HCT116 (cell line): ENCODE measurements at regions not wholly inside any gene's neighbourhood (a gene's known extent, or its start where the extent isn't known, plus 50 kb on each side); places are given as distances from the start of the nearest gene placed in this dataset.

ENCODE experiments used
- ATAC-seq: fragments of 200-7000 bp; cut with Tn5 transposase; 2 replicates; pipeline ENCODE4 v1.9.1; 2020; ENCODE audit warnings: mild to moderate bottlenecking, moderate library complexity
- BruUV-seq: library from RNA; stranded (reverse); fragments of 400-500 nt; replicated peaks from 2 replicates; lab custom pipeline; 2021; lab: Mats Ljungman, UMichigan
- CTCF ChIA-PET: fragments of 300-600 bp; sonication (Branson Sonifier 250); formaldehyde crosslinking; loops from one replicate; lab custom pipeline; 2021; ENCODE audit warnings: antibody characterized with exemption; lab: Charles Lee
- POLR2A ChIA-PET: fragments of 300-600, 350-600 bp; sonication (Branson Sonifier 250); formaldehyde crosslinking; loops from one replicate; lab custom pipeline; 2021; ENCODE audit warnings: antibody characterized with exemption; lab: Charles Lee
- RAD21 ChIA-PET, 2 experiments: fragments of 300-600 bp; sonication (Branson Sonifier 250); formaldehyde crosslinking; loops; one replicate each; lab custom pipeline; 2023; ENCODE audit warnings: low total read pairs in 2 of 2; ENCODE audit not compliant: uncharacterized antibody in 2 of 2, unreplicated experiment in 2 of 2, low non-redundant PET in 1 of 2; lab: Charles Lee
- DNase-seq: peaks from one replicate; pipeline ENCODE4 v3.0.0-alpha.2; 2010; ENCODE audit warnings: low read depth, low spot score
- H2AFZ ChIP-seq: fragments of 200-600 bp; shearing (Covaris generic), sonication (generic); 2 replicates; pipeline ENCODE4 v1.6.1; 2017; ENCODE audit warnings: low read depth, mixed run types, mixed read lengths, antibody characterized with exemption, low read length; ENCODE audit not compliant: poor library complexity, severe bottlenecking
- H3K27ac ChIP-seq: 2 replicates; pipeline ENCODE4 v1.5.1; 2012; ENCODE audit warnings: low read depth, low read length
- H3K27me3 ChIP-seq: fragments of 200-600 bp; sonication (generic); 2 replicates; pipeline ENCODE4 v1.6.1; 2016; ENCODE audit warnings: mixed run types, low read length, mixed read lengths; ENCODE audit not compliant: insufficient read depth
- H3K36me3 ChIP-seq, 2 experiments: fragments of 200-500 bp in 1 of 2; fragments of 200-600 bp in 1 of 2; sonication (Bioruptor generic) in 1 of 2; sonication (generic) in 1 of 2; 2 replicates each; pipeline versions ENCODE4 v1.5.1 to v1.6.1; 2014 to 2016; ENCODE audit warnings: low read length in 2 of 2, inconsistent platforms in 1 of 2, mixed read lengths in 1 of 2, mixed run types in 1 of 2; ENCODE audit not compliant: insufficient read depth in 2 of 2, control insufficient read depth in 1 of 2
- H3K4me1 ChIP-seq, 2 experiments: fragments of 200-600 bp in 1 of 2; sonication (generic) in 1 of 2; 2 replicates each; pipeline versions ENCODE4 v1.5.1 to v1.6.1; 2012 to 2017; ENCODE audit warnings: low read length in 2 of 2, inconsistent platforms in 1 of 2, mild to moderate bottlenecking in 1 of 2, mixed read lengths in 1 of 2, mixed run types in 1 of 2, moderate library complexity in 1 of 2; ENCODE audit not compliant: insufficient read depth in 2 of 2, control insufficient read depth in 1 of 2
- H3K4me2 ChIP-seq: fragments of 200-600 bp; sonication (generic); 2 replicates; pipeline ENCODE4 v1.6.1; 2017; ENCODE audit warnings: mixed run types, low read length, mixed read lengths
- H3K4me3 ChIP-seq, 2 experiments: fragments of 200-600 bp in 1 of 2; sonication (generic) in 1 of 2; replicated peaks in 1 of 2; 2 replicates each; pipeline ENCODE4 v1.5.1; 2011 to 2016; ENCODE audit warnings: low read length in 2 of 2, control low read depth in 1 of 2, low read depth in 1 of 2, mild to moderate bottlenecking in 1 of 2, mixed read lengths in 1 of 2, mixed run types in 1 of 2
- H3K79me2 ChIP-seq: fragments of 200-600 bp; sonication (generic); 2 replicates; pipeline ENCODE4 v1.6.1; 2017; ENCODE audit warnings: mild to moderate bottlenecking, mixed run types, low read length, moderate library complexity, mixed read lengths; ENCODE audit not compliant: insufficient read depth
- H3K9ac ChIP-seq: fragments of 200-600 bp; sonication (generic); 2 replicates; pipeline ENCODE4 v1.6.1; 2016; ENCODE audit warnings: low read length, mixed read lengths
- H3K9me2 ChIP-seq: fragments of 200-600 bp; sonication (generic), shearing (Covaris generic); 2 replicates; pipeline ENCODE4 v1.6.1; 2017; ENCODE audit warnings: mixed run types, mild to moderate bottlenecking, moderate library complexity; ENCODE audit not compliant: insufficient read depth
- H3K9me3 ChIP-seq, 2 experiments: fragments of 200-500 bp in 1 of 2; fragments of 200-600 bp in 1 of 2; sonication (Bioruptor generic) in 1 of 2; sonication (generic) in 1 of 2; 2 replicates each; pipeline ENCODE4 v1.6.1; 2014 to 2017; ENCODE audit warnings: low read length in 2 of 2, mixed read lengths in 2 of 2, inconsistent platforms in 1 of 2, low read depth in 1 of 2, mild to moderate bottlenecking in 1 of 2, mixed run types in 1 of 2, moderate library complexity in 1 of 2; ENCODE audit not compliant: control insufficient read depth in 1 of 2, insufficient read depth in 1 of 2
- H4K20me1 ChIP-seq: fragments of 200-600 bp; sonication (generic), shearing (Covaris generic); 2 replicates; pipeline ENCODE4 v1.6.1; 2017; ENCODE audit warnings: mixed run types, mild to moderate bottlenecking, moderate library complexity; ENCODE audit not compliant: insufficient read depth
- CBX3 ChIP-seq: IDR thresholded peaks from 2 replicates; pipeline ENCODE4 v1.6.1; 2012; ENCODE audit warnings: low read depth
- CEBPB ChIP-seq: IDR thresholded peaks from 2 replicates; pipeline ENCODE4 v1.6.1; 2012; ENCODE audit warnings: low read depth
- EGR1 ChIP-seq: IDR thresholded peaks from 2 replicates; pipeline ENCODE4 v1.6.1; 2012; ENCODE audit warnings: low read depth
- EZH2phosphoT487 ChIP-seq: fragments of 200-600 bp; IDR thresholded peaks from 2 replicates; pipeline ENCODE4 v1.6.1; 2018; ENCODE audit warnings: antibody characterized with exemption, borderline replicate concordance
- POLR2A ChIP-seq: IDR thresholded peaks from 2 replicates; pipeline ENCODE4 v1.7.0; 2011; ENCODE audit warnings: borderline replicate concordance; ENCODE audit not compliant: insufficient read depth, insufficient read length; ENCODE audit errors: extremely low read depth
- POLR2AphosphoS5 ChIP-seq: IDR thresholded peaks from 2 replicates; pipeline ENCODE4 v1.6.1; 2011; ENCODE audit warnings: mild to moderate bottlenecking, low read depth, low read length, moderate library complexity
- SIN3A ChIP-seq: IDR thresholded peaks from 2 replicates; pipeline ENCODE4 v1.6.1; 2012; ENCODE audit warnings: low read depth
- SP1 ChIP-seq: IDR thresholded peaks from 2 replicates; pipeline ENCODE4 v1.6.1; 2012; ENCODE audit warnings: low read depth
- SRF ChIP-seq: IDR thresholded peaks from 2 replicates; pipeline ENCODE4 v1.6.1; 2012; ENCODE audit warnings: low read depth
- TCF7L2 ChIP-seq: IDR thresholded peaks from 2 replicates; pipeline ENCODE4 v1.7.0; 2011; ENCODE audit warnings: borderline replicate concordance, inconsistent platforms; ENCODE audit not compliant: insufficient read depth, insufficient read length; ENCODE audit errors: extremely low read depth
- ZFX ChIP-seq: fragments of 450-650 bp; IDR thresholded peaks from 2 replicates; pipeline ENCODE4 v1.6.1; 2017
- ZNF274 ChIP-seq: fragments of 200-500 bp; sonication (Bioruptor generic); IDR thresholded peaks from 2 replicates; pipeline ENCODE4 v1.6.1; 2014; ENCODE audit warnings: mild to moderate bottlenecking, low read depth, low read length, inconsistent platforms
- intact Hi-C: fragments of 100-400 bp; cut with micrococcal nuclease; formaldehyde crosslinking; loops from 2 replicates; pipeline ENCODE4 v1.10.0; 2022
- TF ChIP-seq, protein P1 (sequence below): IDR thresholded peaks from 2 replicates; pipeline ENCODE4 v1.6.1; 2011; ENCODE audit warnings: mild to moderate bottlenecking, low read length, moderate library complexity; ENCODE audit not compliant: insufficient replicate concordance; ENCODE audit errors: extremely low read depth
- TF ChIP-seq, protein P2 (sequence below): IDR thresholded peaks from 2 replicates; pipeline ENCODE4 v1.6.1; 2012

GRCh38 chr4:110275871-110276270 is 77.5 kb upstream of the ELOVL6 start:
- no peaks in the 10 kb centered on the region for H3K9me3 ChIP-seq
- no peak for DNase-seq
- POLR2A ChIA-PET = no interaction called here
- no peaks in the 10 kb centered on the region for H3K36me3 ChIP-seq
- BruUV-seq = no TSS peak
- no peak for ATAC-seq
- no peak overlapping the region for H3K27ac ChIP-seq
- H3K9me2 ChIP-seq = no peaks in the 10 kb centered on the region
- H3K4me2 ChIP-seq = no peak overlapping the region
- CTCF ChIA-PET = no interaction called here
- no peak overlapping the region for H3K4me3 ChIP-seq
- RAD21 ChIA-PET = no interaction called here
- no peaks in the 10 kb centered on the region for H3K27me3 ChIP-seq
- no peak overlapping the region for H2AFZ ChIP-seq
- no peaks in the 10 kb centered on the region for H4K20me1 ChIP-seq
- no peak overlapping the region for H3K9ac ChIP-seq
- H3K4me1 ChIP-seq = no peaks in the 10 kb centered on the region
- H3K79me2 ChIP-seq = no peaks in the 10 kb centered on the region
- intact Hi-C loops = no loop called here
- TF ChIP-seq EGR1 (no peak), TCF7L2 (no peak), SIN3A (no peak), SRF (no peak), ZFX (no peak), CEBPB (no peak), CBX3 (no peak), POLR2A (no peak), POLR2AphosphoS5 (no peak), EZH2phosphoT487 (no peak), SP1 (no peak), ZNF274 (no peak)
- TF ChIP-seq, protein P1, sequence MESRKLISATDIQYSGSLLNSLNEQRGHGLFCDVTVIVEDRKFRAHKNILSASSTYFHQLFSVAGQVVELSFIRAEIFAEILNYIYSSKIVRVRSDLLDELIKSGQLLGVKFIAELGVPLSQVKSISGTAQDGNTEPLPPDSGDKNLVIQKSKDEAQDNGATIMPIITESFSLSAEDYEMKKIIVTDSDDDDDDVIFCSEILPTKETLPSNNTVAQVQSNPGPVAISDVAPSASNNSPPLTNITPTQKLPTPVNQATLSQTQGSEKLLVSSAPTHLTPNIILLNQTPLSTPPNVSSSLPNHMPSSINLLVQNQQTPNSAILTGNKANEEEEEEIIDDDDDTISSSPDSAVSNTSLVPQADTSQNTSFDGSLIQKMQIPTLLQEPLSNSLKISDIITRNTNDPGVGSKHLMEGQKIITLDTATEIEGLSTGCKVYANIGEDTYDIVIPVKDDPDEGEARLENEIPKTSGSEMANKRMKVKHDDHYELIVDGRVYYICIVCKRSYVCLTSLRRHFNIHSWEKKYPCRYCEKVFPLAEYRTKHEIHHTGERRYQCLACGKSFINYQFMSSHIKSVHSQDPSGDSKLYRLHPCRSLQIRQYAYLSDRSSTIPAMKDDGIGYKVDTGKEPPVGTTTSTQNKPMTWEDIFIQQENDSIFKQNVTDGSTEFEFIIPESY = no peak
- TF ChIP-seq, protein P2, sequence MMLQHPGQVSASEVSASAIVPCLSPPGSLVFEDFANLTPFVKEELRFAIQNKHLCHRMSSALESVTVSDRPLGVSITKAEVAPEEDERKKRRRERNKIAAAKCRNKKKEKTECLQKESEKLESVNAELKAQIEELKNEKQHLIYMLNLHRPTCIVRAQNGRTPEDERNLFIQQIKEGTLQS = no peak
